ENCODE measurements at regions not wholly inside any gene's neighbourhood (a gene's known extent, or its start where the extent isn't known, plus 50 kb on each side); places are given as distances from the start of the nearest gene placed in this dataset.

DNA sequence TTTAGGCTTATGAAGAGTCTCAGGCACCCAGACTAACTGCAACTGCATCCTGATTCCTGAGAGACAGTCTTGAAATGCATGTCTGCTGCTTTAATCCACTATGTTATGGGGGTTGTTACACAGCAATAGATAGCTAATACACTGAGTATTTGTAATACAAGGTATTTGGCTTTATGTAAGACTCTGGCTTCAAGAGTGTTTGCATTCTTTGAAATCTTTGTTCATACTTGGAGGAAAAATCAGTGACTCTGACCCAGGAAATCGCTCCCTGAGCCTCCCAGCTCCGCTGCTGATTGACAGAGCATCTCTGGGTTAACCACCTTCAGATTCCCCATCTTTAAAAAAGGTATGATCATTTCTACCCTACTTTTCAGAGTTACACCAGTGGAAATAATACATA, 133.9 kb downstream of the MTPAP start:
- no peak for DNase-seq
- H3K36me3 Mint-ChIP-seq (ENCODE audit: low read depth), result no peaks in the 10 kb centered on the region
- H3K4me3 Mint-ChIP-seq, result no peak overlapping the region
- ATAC-seq, result no peak
- no peaks in the 10 kb centered on the region for H3K9me3 Mint-ChIP-seq
- intact Hi-C loops (cut with micrococcal nuclease), result no loop called here
- POLR2A ChIA-PET, result no interaction called here
- peaks cover 7% of the 10 kb centered on the region for H3K4me1 Mint-ChIP-seq (ENCODE audit: low read depth)
- CTCF ChIA-PET, result no interaction called here
- TF ChIP-seq, protein P1, sequence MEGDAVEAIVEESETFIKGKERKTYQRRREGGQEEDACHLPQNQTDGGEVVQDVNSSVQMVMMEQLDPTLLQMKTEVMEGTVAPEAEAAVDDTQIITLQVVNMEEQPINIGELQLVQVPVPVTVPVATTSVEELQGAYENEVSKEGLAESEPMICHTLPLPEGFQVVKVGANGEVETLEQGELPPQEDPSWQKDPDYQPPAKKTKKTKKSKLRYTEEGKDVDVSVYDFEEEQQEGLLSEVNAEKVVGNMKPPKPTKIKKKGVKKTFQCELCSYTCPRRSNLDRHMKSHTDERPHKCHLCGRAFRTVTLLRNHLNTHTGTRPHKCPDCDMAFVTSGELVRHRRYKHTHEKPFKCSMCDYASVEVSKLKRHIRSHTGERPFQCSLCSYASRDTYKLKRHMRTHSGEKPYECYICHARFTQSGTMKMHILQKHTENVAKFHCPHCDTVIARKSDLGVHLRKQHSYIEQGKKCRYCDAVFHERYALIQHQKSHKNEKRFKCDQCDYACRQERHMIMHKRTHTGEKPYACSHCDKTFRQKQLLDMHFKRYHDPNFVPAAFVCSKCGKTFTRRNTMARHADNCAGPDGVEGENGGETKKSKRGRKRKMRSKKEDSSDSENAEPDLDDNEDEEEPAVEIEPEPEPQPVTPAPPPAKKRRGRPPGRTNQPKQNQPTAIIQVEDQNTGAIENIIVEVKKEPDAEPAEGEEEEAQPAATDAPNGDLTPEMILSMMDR (IDR thresholded peaks at IDR 0.05), result no peak
- H3K27ac Mint-ChIP-seq, result no peak overlapping the region
- H3K27me3 Mint-ChIP-seq, result peaks cover 9% of the 10 kb centered on the region

DNA sequence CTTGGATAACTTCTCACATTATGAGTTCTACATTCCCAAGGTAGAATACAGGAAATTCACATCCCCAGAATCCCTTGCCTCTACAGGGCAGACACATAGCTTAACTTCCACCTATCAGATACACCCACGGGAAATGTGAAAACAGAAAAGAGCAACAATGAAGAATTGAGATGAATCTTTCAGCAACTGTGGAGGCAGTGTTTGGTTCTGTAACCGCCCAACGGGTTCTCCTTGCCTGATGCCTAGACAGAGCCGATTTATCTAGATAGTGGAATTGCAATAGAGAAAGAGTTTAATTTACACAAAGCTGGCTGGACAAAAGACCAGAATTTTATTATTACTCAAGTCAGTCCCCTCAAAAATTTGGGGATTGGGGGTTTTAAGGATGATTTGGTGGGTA, 138.8 kb downstream of the MTPAP start:
- Mint-ChIP-seq H3K4me1 (ENCODE audit: low read depth) (no peaks in the 10 kb centered on the region), H3K36me3 (ENCODE audit: low read depth) (no peaks in the 10 kb centered on the region), H3K4me3 (no peak overlapping the region), H3K9me3 (no peaks in the 10 kb centered on the region), H3K27ac (no peak overlapping the region), H3K27me3 (peaks cover 10% of the 10 kb centered on the region)
- ATAC-seq, result no peak
- intact Hi-C loops (cut with micrococcal nuclease), result no loop called here
- CTCF ChIA-PET, result no interaction called here
- POLR2A ChIA-PET, result no interaction called here
- TF ChIP-seq, protein P1 (IDR thresholded peaks at IDR 0.05), result no peak
- DNase-seq, result no peak

DNA sequence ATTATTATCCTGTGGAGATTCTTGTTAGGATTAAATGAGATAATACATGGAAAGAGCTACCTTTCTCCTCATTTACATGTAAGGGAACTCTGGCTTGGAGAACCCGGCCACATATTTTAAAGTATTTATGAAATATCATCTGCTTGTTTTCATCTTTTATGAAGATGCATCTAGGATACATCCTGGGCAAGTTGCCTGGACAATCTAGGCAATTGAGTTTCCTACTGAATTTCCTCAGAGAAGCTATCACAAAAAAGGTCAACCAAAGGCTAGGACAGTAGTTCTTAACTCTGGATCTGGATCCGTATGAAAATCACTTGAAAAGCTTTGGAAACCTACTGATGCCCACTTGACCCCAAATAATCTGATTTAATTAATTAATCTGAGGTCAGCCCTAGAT, 140.7 kb downstream of the MTPAP start:
- CTCF ChIA-PET, result no interaction called here

DNA sequence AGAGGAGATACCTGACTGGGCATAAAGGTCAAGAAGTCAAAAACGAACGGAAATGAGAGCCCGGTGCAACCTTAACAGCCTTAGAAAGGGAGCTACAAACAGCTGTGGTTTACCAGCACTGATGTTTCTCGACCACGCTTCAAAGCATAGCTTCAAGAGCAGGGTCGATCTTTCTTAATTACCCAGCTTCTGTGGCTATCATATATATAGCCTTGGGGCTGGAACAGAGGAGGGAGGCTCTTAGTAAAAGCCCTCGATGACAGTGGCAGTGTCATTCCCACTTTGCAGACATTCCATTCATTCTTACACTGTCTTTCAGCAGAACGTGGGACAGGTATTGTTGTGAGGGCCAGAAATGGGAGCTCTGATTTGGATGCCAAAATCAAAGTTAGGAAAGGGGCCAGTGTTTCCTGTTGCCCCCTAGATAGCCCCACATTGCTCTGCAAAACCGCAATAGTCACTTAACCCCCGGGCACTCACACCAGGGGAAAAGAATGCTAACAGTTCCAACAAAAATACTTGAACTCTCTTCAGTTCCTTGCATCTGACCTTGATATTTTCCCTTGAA, 141.5 kb downstream of the MTPAP start:
- H3K36me3 Mint-ChIP-seq (ENCODE audit: low read depth), result no peaks in the 10 kb centered on the region
- intact Hi-C loops (cut with micrococcal nuclease), result no loop called here
- POLR2A ChIA-PET, result interaction anchor here (0.9 kb wide), 1 partner anchor 167 kb away, joined by 3 read pairs; no protein-coding TSS in a partner anchor
- no peak overlapping the region for H3K4me3 Mint-ChIP-seq
- DNase-seq, result no peak
- no peak for ATAC-seq
- peaks cover 9% of the 10 kb centered on the region for H3K27me3 Mint-ChIP-seq
- peaks cover 4% of the 10 kb centered on the region for H3K9me3 Mint-ChIP-seq
- TF ChIP-seq, protein P1 (IDR thresholded peaks at IDR 0.05), result no peak
- no peaks in the 10 kb centered on the region for H3K4me1 Mint-ChIP-seq (ENCODE audit: low read depth)
- CTCF ChIA-PET, result no interaction called here
- H3K27ac Mint-ChIP-seq, result no peak overlapping the region

More for the DNA sequence above, 140.7 kb downstream of the MTPAP start:
- DNase-seq (no peak), ATAC-seq (no peak)
- intact Hi-C loops (cut with micrococcal nuclease), result no loop called here
- Mint-ChIP-seq H3K27ac (no peak overlapping the region), H3K4me3 (no peak overlapping the region), H3K36me3 (ENCODE audit: low read depth) (no peaks in the 10 kb centered on the region), H3K4me1 (ENCODE audit: low read depth) (no peaks in the 10 kb centered on the region), H3K27me3 (peaks cover 11% of the 10 kb centered on the region), H3K9me3 (peaks cover 4% of the 10 kb centered on the region)
- TF ChIP-seq, protein P1 (IDR thresholded peaks at IDR 0.05), result no peak
- POLR2A ChIA-PET, result interaction anchor here (0.9 kb wide), 1 partner anchor 168 kb away, joined by 3 read pairs; no protein-coding TSS in a partner anchor

DNA sequence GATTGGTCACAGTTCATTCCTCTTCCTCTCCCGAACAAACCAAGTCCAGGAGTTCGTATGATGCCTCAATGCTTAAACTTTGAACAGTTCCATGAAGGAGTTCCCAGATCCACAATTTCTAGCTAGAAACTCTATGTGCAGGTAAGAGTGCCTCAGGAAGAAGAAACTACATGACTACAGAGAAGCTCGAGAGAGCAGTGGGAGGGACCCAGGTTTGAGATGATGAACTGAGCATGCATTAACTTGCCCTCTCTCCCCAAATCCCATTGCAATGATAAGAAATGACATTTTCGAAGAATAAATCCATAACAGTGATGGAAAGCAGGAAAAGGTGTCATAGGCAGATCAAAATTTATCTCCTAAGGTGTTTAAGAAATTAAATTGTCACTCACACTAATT, 140.6 kb upstream of the JCAD start:
- Mint-ChIP-seq H3K4me3 (no peak overlapping the region), H3K27me3 (peaks cover 11% of the 10 kb centered on the region), H3K9me3 (peaks cover 4% of the 10 kb centered on the region), H3K4me1 (ENCODE audit: low read depth) (no peaks in the 10 kb centered on the region), H3K27ac (no peak overlapping the region), H3K36me3 (ENCODE audit: low read depth) (no peaks in the 10 kb centered on the region)
- ATAC-seq (no peak), DNase-seq (no peak)
- ChIA-PET POLR2A (no interaction called here), CTCF (no interaction called here)
- intact Hi-C loops (cut with micrococcal nuclease), result no loop called here
- TF ChIP-seq, protein P1 (IDR thresholded peaks at IDR 0.05), result no peak

All from activated CD8-positive, alpha-beta T cell treated with anti-CD3 and anti-CD28 coated beads for 36 hours (primary cell).